HuH-7.5 (cell line): ENCODE measurements at regions not wholly inside any gene's neighbourhood (a gene's known extent, or its start where the extent isn't known, plus 50 kb on each side); places are given as distances from the start of the nearest gene placed in this dataset.

Experiments used
- DNase-seq: peaks from one replicate; pipeline ENCODE4 v3.0.0; 2011; ENCODE audit warnings: low spot score

- no peak for DNase-seq
Observed at GRCh38 chr20:4556781-4557180, 129.5 kb upstream of the PRNP start.

DNA sequence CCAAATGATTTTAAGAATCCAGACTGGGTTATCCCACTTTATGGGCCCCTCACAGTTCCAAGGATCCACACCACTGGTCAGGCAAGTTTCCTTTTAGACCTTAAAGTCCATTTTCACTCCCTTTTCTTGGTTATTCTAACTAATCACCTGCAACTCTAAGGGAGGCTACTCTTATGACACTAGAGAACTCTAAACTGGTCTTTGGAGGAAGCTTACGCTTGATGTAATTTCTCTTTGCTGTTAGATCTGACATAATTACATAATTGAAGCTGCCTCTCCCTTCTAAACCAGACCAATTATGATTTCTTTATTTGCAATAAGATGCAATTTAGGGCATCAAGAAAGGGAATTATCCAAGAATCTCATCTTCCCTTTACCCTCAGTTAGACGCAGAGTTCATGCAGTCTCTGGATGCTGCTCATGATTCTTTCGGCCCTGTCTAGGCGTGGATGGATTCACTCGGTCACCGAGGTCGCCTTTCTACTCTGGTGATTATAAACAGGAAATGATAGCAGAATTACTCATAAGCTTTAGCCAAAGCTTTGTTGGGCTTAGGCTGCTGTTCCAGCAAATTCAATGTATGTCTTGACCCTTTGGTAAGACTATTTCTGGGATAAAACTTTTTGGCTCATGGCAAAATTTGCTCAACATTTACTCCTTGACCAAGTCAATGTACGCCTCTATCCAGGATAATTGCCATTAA lies 130.9 kb upstream of the PRNP start:
- no peak for DNase-seq

GRCh38 chr20:4554346-4554745 lies 131.9 kb upstream of the PRNP start:
- no peak for DNase-seq

- DNase-seq: no peak
Observed at GRCh38 chr20:4552075-4552640, 134.1 kb upstream of the PRNP start.

- no peak for DNase-seq
Observed at GRCh38 chr20:4550740-4551139, 135.5 kb upstream of the PRNP start.

- DNase-seq: no peak
Observed at GRCh38 chr20:4549711-4550259, 136.5 kb upstream of the PRNP start.

GRCh38 chr20:4548552-4548951 lies 137.7 kb upstream of the PRNP start:
- DNase-seq: no peak

DNA sequence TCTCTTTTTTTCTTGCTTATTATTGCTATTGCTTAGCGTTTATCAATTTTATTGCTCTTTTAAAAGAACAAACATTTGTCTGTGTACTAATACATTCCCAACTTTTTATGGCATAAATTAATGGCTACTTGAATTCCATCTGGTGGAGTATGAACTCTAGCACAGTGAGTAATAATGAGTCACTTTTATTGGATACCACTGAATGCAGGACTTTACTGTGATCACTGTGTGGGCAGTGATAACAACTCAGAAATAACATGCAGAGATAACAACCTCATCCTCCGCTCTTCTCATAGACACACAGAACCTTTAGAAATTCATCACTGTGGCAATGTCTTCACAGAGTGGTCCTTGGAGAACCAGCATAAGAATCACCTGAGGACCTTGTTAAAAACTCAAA lies 139.5 kb upstream of the PRNP start:
- no peak for DNase-seq

DNA sequence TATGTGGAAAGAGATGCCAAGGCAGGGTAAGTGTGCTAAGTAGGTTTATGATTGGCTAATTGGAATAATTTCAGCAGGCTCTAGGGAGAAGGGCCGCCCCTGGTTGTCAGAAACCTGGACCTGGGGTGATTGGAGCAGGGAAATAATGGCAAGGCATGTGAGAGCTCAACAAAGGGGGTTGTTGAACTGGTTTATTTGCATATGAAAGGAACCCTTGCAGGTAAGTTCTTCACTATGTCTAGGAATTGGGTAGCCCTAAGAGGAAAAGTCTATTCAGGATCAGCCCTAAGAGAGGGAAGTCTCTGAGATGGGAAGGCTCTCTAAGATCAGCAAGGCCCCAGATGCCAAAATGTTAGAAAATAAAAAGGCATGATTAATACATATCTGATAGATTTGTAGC lies 139.9 kb upstream of the PRNP start:
- no peak for DNase-seq

DNA sequence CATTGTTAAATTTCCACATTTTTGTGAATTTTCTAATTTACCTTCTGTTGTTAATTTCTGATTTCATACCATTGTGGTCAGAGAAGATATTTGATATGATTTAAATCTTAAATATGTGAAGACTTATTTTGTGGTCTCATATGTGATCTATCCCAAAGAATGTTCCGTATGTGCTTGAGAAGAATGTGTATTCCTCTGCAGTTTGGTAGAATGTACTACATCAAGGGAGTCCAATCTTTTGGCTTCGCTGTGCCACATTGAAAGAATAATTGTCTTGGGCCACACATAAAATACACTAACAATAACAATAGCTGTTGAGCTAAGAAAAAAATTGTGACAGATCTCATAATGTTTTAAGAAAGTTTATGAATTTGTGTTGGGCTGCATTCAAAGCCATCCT lies 140.7 kb upstream of the PRNP start:
- no peak for DNase-seq

- DNase-seq: no peak
Observed at GRCh38 chr20:4544765-4545164, 141.5 kb upstream of the PRNP start.

- DNase-seq: no peak
Observed at GRCh38 chr20:4542270-4542669, 144.0 kb upstream of the PRNP start.

DNA sequence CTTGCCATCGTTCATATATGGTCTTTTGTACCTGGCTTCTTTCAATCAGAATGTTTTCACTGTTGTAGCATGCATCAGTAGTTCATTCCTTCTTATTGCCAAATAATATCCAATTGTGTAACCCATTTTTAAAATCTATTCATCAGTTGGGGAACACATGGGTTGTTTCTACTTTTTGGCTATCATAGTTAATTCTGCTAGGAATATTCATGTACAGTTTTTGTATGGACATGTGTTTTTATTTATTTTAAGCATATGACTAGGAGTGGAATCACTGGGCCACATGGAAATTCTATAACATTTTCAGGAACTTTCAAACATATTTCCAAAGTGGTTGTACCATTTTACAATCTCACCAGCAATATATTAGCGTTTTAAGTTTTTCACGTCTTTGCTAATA lies 151.9 kb upstream of the PRNP start:
- no peak for DNase-seq

DNA sequence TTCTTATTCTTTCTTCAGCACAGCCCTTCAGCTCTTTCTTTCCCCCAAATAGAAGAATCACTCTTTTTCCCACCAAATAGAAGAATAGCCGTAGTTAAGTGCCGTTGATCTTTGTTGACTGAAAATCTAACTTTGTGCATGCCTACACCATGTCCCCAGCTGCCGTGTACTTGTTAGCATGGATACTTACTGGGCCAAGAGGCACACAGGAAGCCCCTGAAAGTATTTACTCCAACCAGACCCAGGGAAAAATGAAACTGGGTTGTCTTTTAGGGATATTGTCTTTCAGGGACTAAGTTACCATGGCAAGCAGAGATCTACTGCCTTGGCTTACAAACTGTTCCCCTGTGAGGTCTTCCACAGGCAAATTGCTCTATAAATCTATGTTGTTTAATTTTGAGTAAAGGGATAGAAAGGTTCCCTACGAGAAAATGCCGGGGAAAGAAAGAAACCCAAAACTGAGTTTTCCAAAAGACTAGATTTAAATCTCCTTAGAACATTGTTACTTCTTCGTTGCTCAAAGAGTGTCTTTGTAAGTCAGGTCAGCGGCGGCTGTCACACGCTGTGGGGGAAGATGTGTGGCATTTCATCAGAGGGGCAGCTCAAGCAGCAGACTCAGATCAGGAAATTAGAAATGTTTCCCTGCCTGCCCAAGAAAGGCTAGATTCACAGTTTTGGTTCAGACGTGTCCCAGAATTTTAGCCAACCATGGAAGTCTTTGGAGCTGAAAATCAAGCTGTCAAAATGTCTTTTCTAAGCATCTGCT lies 152.7 kb upstream of the PRNP start:
- DNase-seq: no peak

DNA sequence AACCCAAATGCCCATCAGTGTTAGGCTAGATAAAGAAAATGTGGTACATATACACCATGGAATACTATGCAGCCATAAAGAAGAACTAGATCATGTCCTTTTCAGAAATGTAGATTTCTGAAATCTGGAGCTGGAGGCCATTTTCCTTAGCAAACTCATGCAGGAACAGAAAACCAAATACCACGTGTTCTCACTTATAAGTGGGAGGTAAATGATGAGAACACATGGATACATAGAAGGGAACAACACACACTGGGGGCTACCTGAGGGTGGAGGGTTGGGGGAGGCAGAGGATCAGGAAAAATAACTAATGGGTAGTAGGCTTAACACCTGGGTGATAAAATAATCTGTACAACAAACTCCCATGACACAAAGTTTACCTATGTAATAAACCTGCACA lies 153.5 kb upstream of the PRNP start:
- DNase-seq: no peak

DNA sequence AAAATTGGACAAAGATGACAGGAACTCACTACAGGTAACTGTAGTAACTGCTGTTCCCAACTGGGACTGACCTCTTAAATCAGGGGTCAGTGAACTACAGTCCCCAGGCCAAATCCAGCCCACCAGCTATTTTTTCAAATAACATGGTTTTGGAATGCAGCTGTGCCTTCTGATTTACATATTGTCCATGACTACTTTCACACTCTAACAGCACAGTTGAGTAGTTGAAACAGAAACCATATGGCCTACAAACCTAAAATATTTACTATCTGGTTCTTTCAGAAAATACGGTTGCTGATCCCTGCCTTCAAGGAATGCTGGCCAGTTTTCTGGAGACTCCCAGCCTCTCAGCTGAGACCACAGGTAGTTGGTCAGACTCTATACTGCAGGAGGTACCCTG lies 161.5 kb upstream of the PRNP start:
- DNase-seq: no peak

DNA sequence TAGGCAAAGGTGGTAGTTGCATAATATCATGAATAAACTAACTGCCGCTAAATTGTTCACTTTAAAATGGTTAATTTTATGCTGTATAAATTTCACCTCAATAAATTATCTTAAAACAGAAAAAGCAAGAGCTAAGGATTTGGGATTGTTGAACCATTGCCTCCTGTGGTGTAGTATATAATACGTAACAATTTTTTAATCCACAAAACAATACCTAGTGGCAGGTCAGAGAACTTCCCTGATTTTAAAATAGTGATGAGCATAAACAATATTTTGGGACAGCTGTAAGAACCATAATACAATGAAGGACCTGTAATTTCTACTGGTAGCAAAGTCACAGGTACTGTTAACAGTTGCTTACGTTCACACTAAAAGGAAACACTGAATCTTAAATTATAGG lies 161.9 kb upstream of the PRNP start:
- no peak for DNase-seq

GRCh38 chr20:4522310-4522709 lies 163.9 kb upstream of the PRNP start:
- DNase-seq: no peak

- no peak for DNase-seq
Observed at GRCh38 chr20:4521170-4521968, 164.9 kb upstream of the PRNP start.

DNA sequence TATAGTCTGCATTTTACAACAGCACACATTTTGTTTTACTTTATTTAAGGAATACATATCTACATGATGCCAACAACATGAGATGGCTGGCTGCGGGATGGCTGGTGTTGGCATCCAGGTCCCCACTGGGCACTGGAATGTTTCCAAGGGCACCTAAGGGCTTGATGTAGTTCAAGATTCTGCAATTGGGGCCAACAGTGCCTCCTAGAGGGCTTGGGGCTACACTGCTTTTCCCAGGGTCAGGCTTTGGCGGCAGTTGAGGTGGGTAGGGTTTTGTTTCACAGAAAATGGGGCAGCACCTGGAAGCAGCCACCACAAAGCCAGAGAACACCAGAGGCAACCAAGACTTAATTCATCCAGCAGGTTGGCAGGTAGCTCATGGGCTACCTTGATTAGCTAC lies 166.7 kb upstream of the PRNP start:
- no peak for DNase-seq

DNA sequence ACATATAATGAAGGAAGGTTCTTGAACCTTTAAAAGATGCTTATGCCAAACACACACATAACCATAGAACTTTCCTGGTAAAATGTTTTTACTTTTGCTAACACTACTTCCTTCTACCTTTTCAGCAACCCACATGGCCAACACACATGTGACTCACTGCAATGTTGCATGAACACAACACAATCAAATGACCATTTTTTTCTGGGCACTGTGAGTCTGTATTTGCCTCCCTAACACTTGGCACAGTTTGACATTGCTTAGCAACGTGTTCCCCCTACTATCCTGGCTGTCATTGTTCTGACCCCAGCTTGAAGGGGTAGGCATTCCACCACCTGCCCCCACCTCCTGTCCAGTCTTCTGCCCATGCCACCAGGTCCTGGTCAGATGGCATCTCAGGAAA lies 169.4 kb upstream of the PRNP start:
- DNase-seq: no peak

DNA sequence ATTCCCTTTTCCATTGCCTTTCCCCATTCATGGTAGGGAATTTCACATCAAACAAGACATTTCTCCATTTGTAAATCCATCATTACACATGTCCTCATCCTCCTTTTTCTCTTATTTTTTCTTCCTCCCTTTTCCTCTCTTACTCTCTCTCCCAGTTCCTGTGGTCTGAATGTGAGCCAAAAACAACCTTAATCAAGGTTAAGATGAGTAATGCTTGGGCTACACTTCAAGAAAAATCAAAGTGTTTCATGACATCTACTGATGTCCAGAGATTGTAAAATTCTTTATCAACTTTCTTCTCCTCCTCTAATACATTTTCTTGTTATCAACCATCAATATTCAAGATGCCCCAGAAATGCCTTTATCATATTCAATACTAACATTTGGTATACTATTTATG lies 172.5 kb upstream of the PRNP start:
- DNase-seq: no peak
